MM.1S (cell line): ENCODE measurements at regions not wholly inside any gene's neighbourhood (a gene's known extent, or its start where the extent isn't known, plus 50 kb on each side); places are given as distances from the start of the nearest gene placed in this dataset.

Experiments
- CTCF ChIP-seq: fragments of 300-600 bp; sonication (generic); IDR thresholded peaks from 2 replicates; pipeline ENCODE4 v1.5.1; 2016; ENCODE audit warnings: antibody characterized with exemption, low read length, mixed read lengths
- EZH2phosphoT487 ChIP-seq: fragments of 300-600 bp; sonication (generic); IDR thresholded peaks from 2 replicates; pipeline ENCODE4 v1.6.1; 2018; ENCODE audit warnings: antibody characterized with exemption, low read length

- TF ChIP-seq CTCF (no peak), EZH2phosphoT487 (no peak)
These were observed 1489.8 kb downstream of the STIM2 start for GRCh38 chr4:28350485-28350884.
